ENCODE measurements at regions not wholly inside any gene's neighbourhood (a gene's known extent, or its start where the extent isn't known, plus 50 kb on each side); places are given as distances from the start of the nearest gene placed in this dataset.

- intact Hi-C loops (cut with DNase I), result no loop called here
- no peak for DNase-seq (ENCODE audit: low spot score)
Measured at GRCh38 chr1:208895820-208896219, 651.6 kb upstream of the PLXNA2 start.

- no peak for DNase-seq (ENCODE audit: low spot score)
- intact Hi-C loops (cut with DNase I), result no loop called here
Measured at GRCh38 chr1:208896768-208897167, 652.6 kb upstream of the PLXNA2 start.

- intact Hi-C loops (cut with DNase I), result no loop called here
- no peak for DNase-seq (ENCODE audit: low spot score)
Measured at GRCh38 chr1:208899438-208899837, 655.3 kb upstream of the PLXNA2 start.

GRCh38 chr1:208903251-208903905 is 659.2 kb upstream of the PLXNA2 start:
- DNase-seq (ENCODE audit: low spot score), result no peak
- intact Hi-C loops (cut with DNase I), result no loop called here

GRCh38 chr1:208907790-208908189 is 663.6 kb upstream of the PLXNA2 start:
- no peak for DNase-seq (ENCODE audit: low spot score)

GRCh38 chr1:208909011-208909984 is 665.1 kb upstream of the PLXNA2 start:
- intact Hi-C loops (cut with DNase I), result no loop called here

More at GRCh38 chr1:208907790-208908189, 663.6 kb upstream of the PLXNA2 start:
- intact Hi-C loops (cut with DNase I), result no loop called here

GRCh38 chr1:208910161-208910560 is 666.0 kb upstream of the PLXNA2 start:
- no peak for DNase-seq (ENCODE audit: low spot score)
- intact Hi-C loops (cut with DNase I), result no loop called here

More at GRCh38 chr1:208909011-208909984, 665.1 kb upstream of the PLXNA2 start:
- no peak for DNase-seq (ENCODE audit: low spot score)

- intact Hi-C loops (cut with DNase I), result no loop called here
- no peak for DNase-seq (ENCODE audit: low spot score)
Measured at GRCh38 chr1:208917281-208917680, 666.2 kb upstream of the CAMK1G start.

- intact Hi-C loops (cut with DNase I), result no loop called here
- DNase-seq (ENCODE audit: low spot score), result no peak
Measured at GRCh38 chr1:208917723-208918122, 665.8 kb upstream of the CAMK1G start.

- DNase-seq (ENCODE audit: low spot score), result no peak
- intact Hi-C loops (cut with DNase I), result no loop called here
Measured at GRCh38 chr1:208918160-208918559, 665.4 kb upstream of the CAMK1G start.

GRCh38 chr1:208919371-208919770 is 664.1 kb upstream of the CAMK1G start:
- intact Hi-C loops (cut with DNase I), result no loop called here
- DNase-seq (ENCODE audit: low spot score), result no peak

- DNase-seq (ENCODE audit: low spot score), result no peak
- intact Hi-C loops (cut with DNase I), result no loop called here
Measured at GRCh38 chr1:208921259-208921658, 662.3 kb upstream of the CAMK1G start.

- DNase-seq (ENCODE audit: low spot score), result no peak
- intact Hi-C loops (cut with DNase I), result no loop called here
Measured at GRCh38 chr1:208923456-208923855, 660.1 kb upstream of the CAMK1G start.

- DNase-seq (ENCODE audit: low spot score), result no peak
- intact Hi-C loops (cut with DNase I), result no loop called here
Measured at GRCh38 chr1:208923946-208924720, 659.4 kb upstream of the CAMK1G start.

GRCh38 chr1:208924928-208925327 is 658.6 kb upstream of the CAMK1G start:
- intact Hi-C loops (cut with DNase I), result no loop called here
- no peak for DNase-seq (ENCODE audit: low spot score)

GRCh38 chr1:208928349-208929010 is 655.0 kb upstream of the CAMK1G start:
- intact Hi-C loops (cut with DNase I), result no loop called here
- no peak for DNase-seq (ENCODE audit: low spot score)

- DNase-seq (ENCODE audit: low spot score), result no peak
- intact Hi-C loops (cut with DNase I), result no loop called here
Measured at GRCh38 chr1:208929575-208929974, 653.9 kb upstream of the CAMK1G start.

- no peak for DNase-seq (ENCODE audit: low spot score)
- intact Hi-C loops (cut with DNase I), result no loop called here
Measured at GRCh38 chr1:208931936-208932335, 651.6 kb upstream of the CAMK1G start.

- DNase-seq (ENCODE audit: low spot score), result no peak
- intact Hi-C loops (cut with DNase I), result no loop called here
Measured at GRCh38 chr1:208933984-208934525, 649.5 kb upstream of the CAMK1G start.

Measured in cardiac septum (tissue), 1 donor.